SH-SY5Y (cell line): ENCODE measurements at regions not wholly inside any gene's neighbourhood (a gene's known extent, or its start where the extent isn't known, plus 50 kb on each side); places are given as distances from the start of the nearest gene placed in this dataset.

Experiments used
- GATA2 ChIP-seq: IDR thresholded peaks from 2 replicates; pipeline ENCODE4 v1.6.1; 2011; ENCODE audit warnings: mild to moderate bottlenecking, low read depth, low read length
- GATA3 ChIP-seq: IDR thresholded peaks from 2 replicates; pipeline ENCODE4 v1.6.1; 2011; ENCODE audit warnings: low read depth, mild to moderate bottlenecking, low read length, moderate library complexity

GRCh38 chr22:34489861-34490260 lies 569.6 kb upstream of the LARGE1 start:
- TF ChIP-seq GATA2 = no peak
- no peak for TF ChIP-seq GATA3
